Esophagus muscularis mucosa (tissue), 4 donors: ENCODE measurements at regions not wholly inside any gene's neighbourhood (a gene's known extent, or its start where the extent isn't known, plus 50 kb on each side); places are given as distances from the start of the nearest gene placed in this dataset.

ENCODE experiments used
- DNase-seq: peaks from one replicate; pipeline ENCODE4 v3.0.0-alpha.2; 2017; ENCODE audit errors: extremely low spot score
- H3K27ac ChIP-seq, 4 donors: fragments of 200-600 bp; sonication (generic); replicated peaks in 1 of 4; 1 replicate in 3 of 4; 2 replicates in 1 of 4; pipeline ENCODE4 v1.5.1; 2016 to 2019; ENCODE audit warnings: mild to moderate bottlenecking in 1 of 4
- H3K27me3 ChIP-seq, 4 donors: fragments of 200-600 bp; sonication (generic); one replicate each; pipeline versions ENCODE4 v1.5.1 to v1.6.0; 2016 to 2019
- H3K36me3 ChIP-seq, 4 donors: fragments of 200-600 bp; sonication (generic); one replicate each; pipeline ENCODE4 v1.5.1; 2016 to 2019
- H3K4me1 ChIP-seq, 4 donors: fragments of 200-600 bp; sonication (generic); one replicate each; pipeline ENCODE4 v1.5.1; 2016 to 2019
- H3K4me3 ChIP-seq, 4 donors: fragments of 200-600 bp; sonication (generic); 1 replicate in 2 of 4; 2 replicates in 2 of 4; pipeline ENCODE4 v1.5.1; 2016 to 2019; ENCODE audit warnings: mild to moderate bottlenecking in 4 of 4, moderate library complexity in 1 of 4
- H3K9me3 ChIP-seq, 4 donors: fragments of 200-600 bp; sonication (generic); 1 replicate in 3 of 4; 2 replicates in 1 of 4; pipeline ENCODE4 v1.5.1; 2016 to 2019
- CTCF ChIP-seq, 3 experiments: fragments of 200-600 bp in 2 of 3; fragments of 450-650 bp in 1 of 3; sonication (generic) in 2 of 3; IDR thresholded peaks; one replicate each; pipeline ENCODE4 v1.5.1; 2017 to 2019; ENCODE audit warnings: antibody characterized with exemption in 3 of 3, mild to moderate bottlenecking in 2 of 3, moderate library complexity in 1 of 3
- EP300 ChIP-seq: sonication (generic); formaldehyde crosslinking; IDR thresholded peaks from one replicate; pipeline ENCODE4 v1.6.1; 2017; ENCODE audit warnings: antibody characterized with exemption
- POLR2A ChIP-seq: fragments of 450-650 bp; IDR thresholded peaks from one replicate; pipeline ENCODE4 v1.6.1; 2017; ENCODE audit warnings: antibody characterized with exemption, moderate library complexity, mild to moderate bottlenecking, low read depth
- POLR2AphosphoS5 ChIP-seq, 2 donors: sonication (generic); formaldehyde crosslinking; IDR thresholded peaks; one replicate each; pipeline ENCODE4 v1.6.1; 2017; ENCODE audit warnings: antibody characterized with exemption in 2 of 2
- WGBS: methylation state at CpG from one replicate; pipeline ENCODE4 v1.1.5; 2018; 5-methylcytosine and 5-hydroxymethylcytosine counted together
- intact Hi-C: fragments of 100-400 bp; cut with DNase I; formaldehyde crosslinking; loops from one replicate; pipeline ENCODE4 v1.15.1; 2023

- peaks cover 0 to 7% (median 0%) of the 10 kb centered on the region in 4 donors for H3K4me1 ChIP-seq
- TF ChIP-seq POLR2AphosphoS5 (IDR thresholded peaks at IDR 0.05) (no peak), POLR2A (no peak), CTCF (IDR thresholded peaks at IDR 0.05) (no peak), EP300 (no peak)
- H3K4me3 ChIP-seq, result no peak overlapping the region
- H3K36me3 ChIP-seq, result no peaks in the 10 kb centered on the region
- peaks cover 0 to 23% (median 0%) of the 10 kb centered on the region in 4 donors for H3K27me3 ChIP-seq
- 58% methylated on average over 8 of the region's 8 CpGs for WGBS
- no peak overlapping the region for H3K27ac ChIP-seq
- no peaks in the 10 kb centered on the region for H3K9me3 ChIP-seq
- no peak for DNase-seq
- intact Hi-C loops, result no loop called here
These were observed 272.0 kb downstream of the MAF start for GRCh38 chr16:79328402-79329165.

- Histone ChIP-seq H3K36me3 (no peaks in the 10 kb centered on the region), H3K4me3 (no peak overlapping the region), H3K27me3 (peaks cover 0 to 23% (median 0%) of the 10 kb centered on the region in 4 donors), H3K9me3 (no peaks in the 10 kb centered on the region), H3K27ac (no peak overlapping the region), H3K4me1 (peaks cover 0 to 7% (median 0%) of the 10 kb centered on the region in 4 donors)
- DNase-seq, result no peak
- intact Hi-C loops, result no loop called here
- TF ChIP-seq CTCF (IDR thresholded peaks at IDR 0.05) (no peak), POLR2AphosphoS5 (IDR thresholded peaks at IDR 0.05) (no peak), EP300 (no peak), POLR2A (no peak)
- WGBS, result 87% methylated on average over 4 of the region's 4 CpGs
These were observed 272.7 kb downstream of the MAF start for GRCh38 chr16:79327836-79328235.

GRCh38 chr16:79326549-79326948 lies 274.0 kb downstream of the MAF start:
- TF ChIP-seq POLR2AphosphoS5 (IDR thresholded peaks at IDR 0.05) (no peak), POLR2A (no peak), EP300 (no peak), CTCF (IDR thresholded peaks at IDR 0.05) (no peak)
- peaks cover 0 to 7% (median 0%) of the 10 kb centered on the region in 4 donors for H3K4me1 ChIP-seq
- H3K4me3 ChIP-seq, result no peak overlapping the region
- 50% methylated on average over 3 of the region's 3 CpGs for WGBS
- H3K9me3 ChIP-seq, result no peaks in the 10 kb centered on the region
- intact Hi-C loops, result no loop called here
- peaks cover 0 to 30% (median 0%) of the 10 kb centered on the region in 4 donors for H3K27me3 ChIP-seq
- H3K36me3 ChIP-seq, result no peaks in the 10 kb centered on the region
- H3K27ac ChIP-seq, result no peak overlapping the region
- no peak for DNase-seq

- no peak for TF ChIP-seq CTCF (IDR thresholded peaks at IDR 0.05)
- TF ChIP-seq EP300, result no peak
- no peak for TF ChIP-seq POLR2A
- no peak for TF ChIP-seq POLR2AphosphoS5 (IDR thresholded peaks at IDR 0.05)
- Histone ChIP-seq H3K4me3 (no peak overlapping the region), H3K36me3 (no peaks in the 10 kb centered on the region), H3K4me1 (peaks cover 0 to 7% (median 0%) of the 10 kb centered on the region in 4 donors), H3K9me3 (no peaks in the 10 kb centered on the region), H3K27ac (no peak overlapping the region), H3K27me3 (peaks cover 0 to 41% (median 0%) of the 10 kb centered on the region in 4 donors)
- WGBS, result 78% methylated on average over 8 of the region's 8 CpGs
- intact Hi-C loops, result no loop called here
- DNase-seq, result no peak
These were observed 275.2 kb downstream of the MAF start for GRCh38 chr16:79325226-79325945.
